ENCODE measurements at regions not wholly inside any gene's neighbourhood (a gene's known extent, or its start where the extent isn't known, plus 50 kb on each side); places are given as distances from the start of the nearest gene placed in this dataset.

- no peaks in the 10 kb centered on the region for H3K9me3 ChIP-seq
- H3K27me3 ChIP-seq = no peaks in the 10 kb centered on the region
- H3K36me3 ChIP-seq = no peaks in the 10 kb centered on the region
- no peaks in the 10 kb centered on the region for H3K4me1 ChIP-seq
- H3K4me3 ChIP-seq (ENCODE audit: low read depth, low read length) = no peak overlapping the region
- DNase-seq = no peak
- TF ChIP-seq CTCF (IDR thresholded peaks at IDR 0.05; ENCODE audit: low read depth, low read length) = peak; percentile 56
These were observed 76.0 kb downstream of the CHD9NB start for GRCh38 chr16:52976539-52977167.

DNA sequence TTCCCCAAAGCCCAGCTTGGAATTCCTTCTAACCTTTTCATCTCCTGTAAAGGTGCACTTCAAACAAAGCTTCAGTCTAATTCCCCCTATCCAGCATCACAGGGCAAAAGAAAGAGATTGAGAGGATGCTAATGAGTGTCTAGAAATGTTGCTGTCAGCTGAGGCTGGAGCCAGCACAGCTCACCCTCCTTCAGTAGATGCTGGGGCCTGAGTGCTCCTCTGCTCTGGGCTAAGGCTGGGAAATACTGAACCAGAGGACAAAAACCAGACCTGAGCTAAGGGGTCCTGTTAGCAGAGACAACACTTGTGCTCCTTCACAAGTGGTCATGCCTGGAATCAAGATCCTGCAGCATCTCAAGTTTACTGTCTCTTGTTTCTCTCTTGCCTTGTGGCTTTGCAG lies 85.0 kb downstream of the CHD9NB start:
- H3K36me3 ChIP-seq = no peaks in the 10 kb centered on the region
- TF ChIP-seq CTCF (IDR thresholded peaks at IDR 0.05; ENCODE audit: low read depth, low read length) = no peak
- H3K4me3 ChIP-seq (ENCODE audit: low read depth, low read length) = no peak overlapping the region
- H3K9me3 ChIP-seq = no peaks in the 10 kb centered on the region
- no peak for DNase-seq
- 0 out of 2 replicates have a peak, but pooled peaks cover 3% of the 10 kb centered on the region for H3K27me3 ChIP-seq
- H3K4me1 ChIP-seq = no peaks in the 10 kb centered on the region

DNA sequence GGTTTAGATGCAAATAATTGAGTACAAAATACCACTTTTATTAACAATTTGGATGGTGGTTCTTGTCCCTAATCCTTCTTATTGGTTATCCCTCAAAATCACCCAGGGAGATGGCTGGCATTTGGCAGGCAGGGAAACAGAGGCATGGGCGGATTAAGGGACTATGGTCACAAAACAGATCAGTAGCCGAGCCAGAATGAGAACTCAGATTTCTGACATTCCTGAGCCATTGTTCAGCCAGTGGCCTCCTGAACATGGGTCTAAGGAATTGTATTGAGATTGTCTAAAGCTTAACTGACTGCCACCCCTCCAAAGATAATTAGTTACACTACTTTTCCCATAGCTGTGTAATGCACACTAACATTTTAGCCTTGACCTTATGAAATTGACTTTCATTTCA lies 88.4 kb downstream of the CHD9NB start:
- Histone ChIP-seq H3K36me3 (no peaks in the 10 kb centered on the region), H3K9me3 (no peaks in the 10 kb centered on the region), H3K4me1 (no peaks in the 10 kb centered on the region), H3K27me3 (0 out of 2 replicates have a peak, but pooled peaks cover 3% of the 10 kb centered on the region), H3K4me3 (ENCODE audit: low read depth, low read length) (no peak overlapping the region)
- DNase-seq = no peak
- no peak for TF ChIP-seq CTCF (IDR thresholded peaks at IDR 0.05; ENCODE audit: low read depth, low read length)

DNA sequence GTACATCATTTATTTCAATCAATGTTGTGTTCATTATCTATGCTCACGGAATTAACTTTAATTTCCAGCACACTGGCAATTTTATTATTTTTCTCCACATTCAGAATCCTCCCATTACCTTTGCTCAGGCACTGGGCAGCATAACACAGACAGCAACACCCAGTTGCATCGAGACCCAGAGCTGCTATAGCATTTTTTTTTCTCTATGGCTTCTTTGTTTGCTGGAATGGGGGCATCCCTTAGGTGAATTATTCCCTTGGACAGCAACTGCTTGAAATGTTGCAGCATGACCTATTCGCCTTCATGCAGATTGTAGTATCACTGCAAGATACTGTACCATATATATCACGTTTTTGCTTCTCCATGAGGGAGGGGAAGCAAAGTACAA lies 88.8 kb downstream of the CHD9NB start:
- 0 out of 2 replicates have a peak, but pooled peaks cover 3% of the 10 kb centered on the region for H3K27me3 ChIP-seq
- no peak for TF ChIP-seq CTCF (IDR thresholded peaks at IDR 0.05; ENCODE audit: low read depth, low read length)
- H3K9me3 ChIP-seq = no peaks in the 10 kb centered on the region
- no peak overlapping the region for H3K4me3 ChIP-seq (ENCODE audit: low read depth, low read length)
- H3K4me1 ChIP-seq = no peaks in the 10 kb centered on the region
- DNase-seq = no peak
- no peaks in the 10 kb centered on the region for H3K36me3 ChIP-seq

GRCh38 chr16:52963212-52963854 lies 89.4 kb downstream of the CHD9NB start:
- no peaks in the 10 kb centered on the region for H3K4me1 ChIP-seq
- no peak overlapping the region for H3K4me3 ChIP-seq (ENCODE audit: low read depth, low read length)
- no peak for DNase-seq
- no peaks in the 10 kb centered on the region for H3K9me3 ChIP-seq
- H3K27me3 ChIP-seq = 0 out of 2 replicates have a peak, but pooled peaks cover 3% of the 10 kb centered on the region
- no peak for TF ChIP-seq CTCF (IDR thresholded peaks at IDR 0.05; ENCODE audit: low read depth, low read length)
- H3K36me3 ChIP-seq = no peaks in the 10 kb centered on the region

DNA sequence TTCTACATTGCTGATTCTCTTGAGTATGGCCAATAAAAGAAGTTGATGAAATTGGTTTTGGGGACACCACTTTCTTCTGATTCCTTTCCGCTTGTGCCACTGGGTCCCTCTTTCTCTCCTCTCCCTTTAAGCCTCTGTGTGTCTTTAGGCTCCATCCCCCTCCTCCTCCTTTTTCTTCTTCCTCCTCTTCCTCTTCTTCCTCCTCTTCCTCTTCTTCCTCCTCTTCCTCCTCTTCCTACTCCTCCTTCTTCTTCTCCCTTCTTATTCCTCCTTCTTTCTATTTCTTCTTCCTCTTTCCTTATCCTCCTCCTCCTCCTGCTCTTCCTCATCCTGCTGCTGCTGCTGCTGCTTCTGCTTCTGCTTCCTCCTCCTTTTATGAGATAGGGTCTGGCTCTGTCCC lies 93.7 kb downstream of the CHD9NB start:
- 0 out of 2 replicates have a peak, but pooled peaks cover 3% of the 10 kb centered on the region for H3K27me3 ChIP-seq
- no peak for TF ChIP-seq CTCF (IDR thresholded peaks at IDR 0.05; ENCODE audit: low read depth, low read length)
- H3K4me1 ChIP-seq = no peaks in the 10 kb centered on the region
- no peaks in the 10 kb centered on the region for H3K36me3 ChIP-seq
- no peak overlapping the region for H3K4me3 ChIP-seq (ENCODE audit: low read depth, low read length)
- no peak for DNase-seq
- no peaks in the 10 kb centered on the region; the same call in 1 of the 2 replicates for H3K9me3 ChIP-seq

All from BE2C (cell line).